Amygdala (tissue), 56 donors: ENCODE measurements at regions not wholly inside any gene's neighbourhood (a gene's known extent, or its start where the extent isn't known, plus 50 kb on each side); places are given as distances from the start of the nearest gene placed in this dataset.
"Not testable (repeated sequence)": the region's sequence is repeated elsewhere in the genome, so short reads cannot be mapped to it uniquely, and the experiment has no call there.

Source experiments
- DNase-seq, 56 donors: peaks; one replicate each; lab custom pipeline; 2025; lab: John Stamatoyannopoulos, UW

DNA sequence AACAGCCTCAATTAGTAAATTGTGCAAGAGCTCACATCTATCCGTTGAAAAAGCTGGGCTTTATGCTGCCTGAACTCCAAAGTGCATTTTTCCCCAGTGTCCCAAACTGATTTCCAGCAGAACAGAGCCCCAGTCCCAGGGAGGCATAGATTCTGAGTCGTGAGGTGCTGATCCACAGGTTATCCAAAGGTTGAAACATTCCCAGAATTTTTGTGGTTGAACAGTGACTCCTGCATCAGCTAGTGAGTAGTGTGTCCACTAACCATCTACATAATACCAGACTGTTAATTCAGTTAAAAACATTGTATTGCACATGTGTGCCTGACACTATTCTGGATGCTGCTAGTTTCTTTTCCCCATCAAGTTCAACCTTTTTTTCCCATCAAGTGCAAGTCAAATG lies 761.5 kb downstream of the GATA3 start:
- DNase-seq: no peak

DNA sequence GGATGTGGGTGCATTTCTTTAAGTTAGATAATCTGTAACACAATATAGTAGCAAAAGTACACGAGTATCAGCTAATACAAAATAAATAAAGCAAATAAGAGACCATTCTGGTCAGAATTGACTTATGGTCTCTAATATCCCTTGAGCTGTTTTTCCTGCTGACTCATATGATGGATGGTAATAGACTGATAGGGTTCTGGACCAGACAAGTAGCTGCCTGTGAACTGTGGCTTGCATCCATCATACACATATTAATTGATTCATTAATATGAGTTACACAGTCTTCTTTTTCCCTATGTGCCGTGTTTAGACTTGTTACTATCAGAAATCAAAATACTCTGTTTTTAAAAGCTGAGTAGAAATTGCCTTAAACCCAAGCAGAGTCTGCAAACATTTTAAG lies 762.8 kb downstream of the GATA3 start:
- DNase-seq: no peak

DNA sequence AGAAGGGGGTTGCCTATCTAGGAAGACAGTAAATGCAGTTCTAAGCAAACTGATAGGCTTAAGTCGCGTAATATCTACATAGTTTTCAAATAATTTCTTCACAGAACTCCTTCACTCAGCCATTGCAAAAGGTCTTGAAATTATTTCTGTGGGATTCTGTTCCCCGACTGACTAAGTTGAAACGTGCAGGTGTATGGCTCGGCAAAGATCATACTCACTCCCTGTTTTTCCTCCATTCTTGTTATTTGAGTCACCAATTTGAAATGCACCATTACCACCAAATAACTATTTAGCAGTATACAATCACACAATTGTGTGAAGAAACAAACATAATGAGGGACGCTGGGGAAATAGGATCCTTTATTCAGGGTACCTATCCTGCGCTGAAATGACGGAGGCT lies 771.1 kb downstream of the GATA3 start:
- DNase-seq: no peak

DNA sequence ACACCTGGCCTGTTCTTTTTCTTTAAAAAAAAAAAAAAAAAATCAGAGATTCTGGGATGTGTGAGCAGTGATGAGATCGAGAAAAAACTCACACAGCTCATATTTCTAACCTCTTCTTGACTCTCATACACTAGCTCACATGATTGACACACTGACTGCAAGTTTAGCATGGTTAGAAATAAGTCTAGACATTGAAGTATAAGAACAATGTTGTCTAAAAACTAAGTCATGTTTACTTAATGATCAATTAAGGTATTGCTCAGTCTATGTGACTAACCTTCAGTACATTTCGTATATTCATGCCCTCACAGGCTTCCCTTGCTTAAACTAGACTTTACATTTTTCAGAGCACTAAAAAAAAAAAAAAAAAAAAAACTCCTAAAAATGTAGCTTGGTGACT lies 775.1 kb downstream of the GATA3 start:
- no peak for DNase-seq

DNA sequence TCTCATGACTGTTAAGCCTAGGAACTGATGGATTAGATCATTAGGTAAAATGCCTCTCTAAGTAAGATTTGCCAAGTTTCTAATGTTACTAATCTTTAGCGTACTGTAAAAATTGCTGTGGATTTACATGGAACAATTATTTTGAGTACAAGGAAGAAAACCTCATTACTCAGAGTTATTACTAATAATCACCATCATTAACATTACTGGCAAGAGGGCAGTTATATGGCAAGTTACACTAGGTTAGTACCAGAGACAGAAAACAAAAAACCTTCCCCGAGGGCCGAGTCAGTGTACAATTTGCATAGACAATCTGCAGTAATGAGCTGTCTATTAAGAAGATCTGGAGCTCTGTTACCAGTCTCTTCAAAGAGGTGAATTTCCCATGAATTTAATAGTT lies 775.6 kb downstream of the GATA3 start:
- DNase-seq: no peak

DNA sequence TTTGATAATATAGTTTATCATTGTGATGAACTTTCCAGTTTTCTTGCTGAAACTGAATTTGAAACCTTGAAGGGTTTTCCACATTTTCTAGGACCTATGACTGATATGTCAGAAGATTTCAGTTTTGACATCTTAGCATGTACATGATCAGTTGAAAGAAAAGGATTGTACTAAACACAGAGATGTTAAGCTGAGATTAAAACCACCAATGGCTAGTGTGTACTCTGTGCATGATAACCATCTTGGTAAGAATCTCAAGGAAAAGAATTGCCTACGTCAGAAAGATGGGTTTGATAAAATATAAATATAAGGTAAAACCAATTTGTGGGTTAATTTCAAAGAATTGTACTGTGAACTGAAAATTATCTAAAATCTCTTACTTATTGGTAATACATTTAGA lies 776.4 kb downstream of the GATA3 start:
- DNase-seq: no peak

DNA sequence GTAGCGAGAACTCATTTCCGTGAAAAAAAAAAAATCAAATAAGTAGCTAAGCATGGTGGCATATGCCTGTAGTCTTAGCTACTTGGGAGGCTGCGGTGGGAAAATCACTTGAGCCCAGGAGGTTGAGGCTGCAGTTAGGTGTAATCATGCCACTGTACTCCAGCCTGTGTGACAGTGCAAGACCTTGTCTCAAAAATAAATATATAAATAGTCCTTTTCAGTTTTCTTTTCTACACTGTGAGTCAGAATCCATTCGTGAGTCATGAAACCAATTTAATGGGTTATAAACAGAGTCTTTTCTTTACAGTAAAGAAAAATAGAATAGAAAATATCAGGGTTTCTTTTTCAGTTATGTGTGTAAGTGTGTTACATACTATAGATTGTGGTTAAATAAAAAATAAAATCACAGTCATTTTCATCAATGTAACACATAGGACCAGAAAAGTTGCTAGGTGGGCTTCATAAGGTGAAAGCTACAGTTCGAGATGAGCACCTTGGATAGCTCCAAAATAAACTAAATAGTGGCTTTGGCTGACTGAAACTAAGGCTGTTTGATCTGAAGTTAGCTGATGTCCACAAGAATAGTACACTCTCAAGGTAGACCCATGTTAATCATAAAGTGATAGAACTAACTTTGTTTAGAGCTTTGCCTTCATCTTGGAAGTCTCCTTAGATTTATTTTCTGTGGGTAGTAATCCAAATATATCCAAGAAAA lies 781.1 kb downstream of the GATA3 start:
- no peak for DNase-seq

DNA sequence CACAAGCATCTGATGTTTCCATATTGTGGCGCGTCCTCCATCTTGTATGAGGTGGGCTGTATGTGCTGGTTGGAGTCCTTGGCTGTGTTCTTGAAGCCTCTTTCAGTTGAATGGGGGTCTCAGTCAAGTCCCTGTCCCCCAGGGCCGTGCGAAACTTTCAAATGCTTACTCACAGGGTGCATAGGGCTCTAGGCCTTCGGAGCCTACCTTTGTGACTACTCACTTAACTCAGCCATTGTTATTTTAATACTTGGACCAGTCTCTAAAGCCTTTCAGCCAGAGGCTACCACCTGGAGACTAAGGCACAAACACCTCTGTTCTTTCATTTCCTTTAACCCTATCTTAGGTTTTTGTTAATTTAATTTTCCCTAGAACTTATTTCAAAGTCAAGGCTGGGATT lies 785.9 kb downstream of the GATA3 start:
- DNase-seq: no peak

DNA sequence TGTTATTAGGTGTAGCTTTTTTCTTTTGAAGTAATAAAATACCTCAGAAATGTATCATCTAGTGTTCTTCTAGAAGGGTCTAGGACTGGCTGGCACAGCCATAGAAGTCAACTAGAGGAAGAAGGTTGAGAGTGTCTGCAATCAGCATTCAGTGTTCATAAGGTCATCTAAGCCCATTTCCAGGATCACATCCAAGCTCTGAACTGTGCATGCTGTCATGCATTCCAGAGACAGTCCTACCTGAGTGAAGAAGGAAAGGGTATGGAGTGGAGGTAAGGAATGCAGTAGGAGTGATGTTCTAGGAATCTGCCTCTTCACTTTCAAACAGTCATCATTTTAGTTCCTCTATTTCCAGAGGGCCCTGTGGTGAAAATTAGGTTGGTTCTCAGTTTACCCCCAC lies 789.7 kb downstream of the GATA3 start:
- DNase-seq: no peak

DNA sequence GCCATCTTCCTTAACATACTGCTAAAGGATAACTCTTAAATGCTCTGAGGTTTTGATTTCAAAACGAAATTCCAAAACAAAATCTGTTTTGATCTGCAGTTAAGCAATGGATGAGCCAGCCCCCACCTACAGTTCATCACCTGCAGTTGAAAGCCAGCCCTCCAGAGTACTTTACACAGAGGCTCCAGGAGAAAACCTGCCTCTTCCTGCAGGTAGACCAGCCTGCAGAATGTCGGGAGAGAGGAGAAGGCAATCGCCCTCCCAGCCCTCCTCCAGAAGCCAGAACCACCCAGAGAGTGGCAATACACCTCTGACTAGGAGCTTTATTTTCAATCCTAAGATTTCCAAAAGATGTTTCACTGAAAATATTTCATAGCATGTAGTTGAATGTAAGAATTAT lies 798.1 kb downstream of the GATA3 start:
- no peak for DNase-seq

DNA sequence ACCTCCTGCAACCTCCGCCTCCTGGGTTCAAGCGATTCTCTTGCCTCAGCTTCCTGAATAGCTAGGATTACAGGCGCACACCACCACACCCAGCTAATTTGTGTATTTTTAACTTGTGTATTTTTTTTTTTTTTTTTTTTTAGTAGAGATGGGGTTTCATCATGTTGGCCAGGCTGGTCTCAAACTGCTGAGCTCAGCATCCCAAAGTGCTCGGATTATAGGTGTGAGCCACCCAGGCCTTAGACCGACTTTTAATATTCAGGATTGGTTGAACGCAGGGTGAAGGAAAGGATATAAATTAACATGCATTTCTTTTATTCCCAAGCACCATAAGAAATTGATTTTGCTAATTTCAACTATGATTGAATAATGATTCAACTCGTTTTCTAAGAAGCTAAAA lies 798.6 kb downstream of the GATA3 start:
- DNase-seq: no peak

DNA sequence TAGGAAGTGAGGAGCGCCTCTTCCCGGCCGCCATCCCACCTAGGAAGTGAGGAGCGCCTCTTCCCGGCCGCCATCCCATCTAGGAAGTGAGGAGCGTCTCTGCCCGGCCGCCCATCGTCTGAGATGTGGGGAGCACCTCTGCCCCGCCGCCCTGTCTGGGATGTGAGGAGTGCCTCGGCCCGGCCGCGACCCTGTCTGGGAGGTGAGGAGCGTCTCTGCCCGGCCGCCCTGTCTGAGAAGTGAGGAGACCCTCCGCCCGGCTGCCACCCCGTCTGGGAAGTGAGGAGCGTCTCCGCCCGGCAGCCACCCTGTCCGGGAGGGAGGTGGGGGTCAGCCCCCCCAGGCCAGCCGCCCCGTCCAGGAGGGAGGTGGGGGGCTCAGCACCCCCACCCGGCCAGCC lies 814.4 kb downstream of the GATA3 start:
- DNase-seq: not testable (repeated sequence)

DNA sequence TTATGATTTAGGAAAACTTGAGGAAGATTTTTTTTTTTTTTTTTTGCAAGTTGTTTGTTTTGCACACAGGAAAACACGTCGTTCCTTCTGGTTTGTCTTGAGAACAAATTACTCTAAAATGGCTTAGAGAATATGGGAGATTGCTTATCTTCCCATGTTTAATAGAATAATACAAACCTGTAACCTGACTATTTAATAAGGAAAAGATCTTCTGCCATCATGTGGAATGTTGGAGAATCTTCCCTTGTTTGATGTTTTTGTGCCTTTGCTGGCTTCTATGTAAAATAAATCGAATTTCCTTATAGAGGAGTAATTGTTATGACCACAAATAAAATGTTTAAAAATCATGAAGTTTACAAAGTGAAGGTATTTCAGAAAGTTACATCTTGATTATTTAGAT lies 818.8 kb downstream of the GATA3 start:
- DNase-seq: no peak

DNA sequence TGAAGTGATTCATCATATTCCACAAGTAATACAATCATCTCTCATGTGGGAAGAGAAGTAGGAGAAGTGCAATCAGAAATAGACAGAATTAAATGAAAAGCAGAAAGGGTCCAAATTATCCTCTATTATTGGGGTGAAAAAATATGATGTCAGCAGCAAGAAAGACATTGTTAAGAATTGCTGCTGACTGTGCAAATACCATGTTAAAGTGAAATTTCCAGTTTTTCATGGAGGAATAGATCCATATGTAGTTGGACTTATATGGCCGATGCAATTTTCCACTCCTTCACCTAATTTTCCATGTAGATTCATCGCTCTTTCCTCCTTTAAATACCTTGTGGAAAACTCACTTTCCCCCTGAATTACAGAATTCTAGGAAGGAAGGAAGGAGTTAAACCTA lies 819.8 kb downstream of the GATA3 start:
- DNase-seq: no peak

DNA sequence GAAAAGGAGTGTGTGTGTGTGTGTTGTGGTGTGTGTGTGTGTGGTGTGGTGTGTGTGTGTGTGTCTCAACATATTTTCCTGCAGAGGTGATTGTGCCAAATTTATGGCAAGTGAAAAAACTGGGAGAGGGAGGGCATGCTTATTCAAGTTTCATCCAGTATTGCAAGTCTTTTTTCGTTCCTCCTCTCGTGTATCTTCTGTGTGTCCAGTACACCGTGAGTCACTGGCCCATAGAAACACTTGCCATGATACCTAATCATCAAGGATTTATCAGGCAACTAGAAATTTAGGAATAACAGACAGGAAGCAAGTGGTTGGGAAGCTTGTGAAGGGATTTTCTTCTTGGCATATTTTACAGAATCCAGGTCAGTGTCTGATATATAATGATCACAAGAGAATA lies 820.5 kb downstream of the GATA3 start:
- no peak for DNase-seq

DNA sequence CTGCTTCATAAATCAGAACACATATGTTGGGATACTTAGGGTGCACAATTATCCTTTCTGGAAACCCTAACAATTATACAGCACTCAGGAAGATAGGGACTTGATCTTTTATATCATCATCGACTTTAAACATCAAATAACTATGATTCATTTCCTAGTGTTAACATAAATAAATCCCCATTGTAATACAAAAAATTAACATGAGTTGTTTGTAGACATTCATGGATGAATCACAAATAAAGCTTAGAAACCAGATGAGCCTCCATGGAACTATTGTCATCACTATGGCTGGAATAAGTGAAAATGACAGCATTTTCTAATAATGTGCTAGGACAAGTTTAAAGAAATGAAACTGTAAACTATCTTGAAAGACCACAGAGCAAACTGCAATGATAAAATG lies 821.7 kb downstream of the GATA3 start:
- no peak for DNase-seq

DNA sequence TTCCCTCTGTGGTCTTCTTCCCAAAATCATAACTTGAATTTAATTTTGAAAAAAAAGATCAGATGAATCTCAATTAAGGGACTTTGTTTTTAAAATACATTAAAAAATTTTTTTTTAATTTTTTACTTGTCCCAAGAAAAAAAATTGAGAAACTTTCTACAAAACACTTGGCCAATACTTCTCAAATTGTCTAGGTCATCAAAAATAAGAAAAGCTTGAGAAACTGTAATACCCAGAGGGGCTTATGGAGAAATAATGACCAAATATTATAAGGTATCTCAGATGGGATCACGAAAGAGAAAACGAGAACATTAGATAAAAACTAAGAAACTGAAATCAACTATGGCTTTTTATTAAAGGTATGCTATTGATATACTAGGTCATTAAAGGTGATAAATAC lies 835.0 kb downstream of the GATA3 start:
- DNase-seq: no peak

DNA sequence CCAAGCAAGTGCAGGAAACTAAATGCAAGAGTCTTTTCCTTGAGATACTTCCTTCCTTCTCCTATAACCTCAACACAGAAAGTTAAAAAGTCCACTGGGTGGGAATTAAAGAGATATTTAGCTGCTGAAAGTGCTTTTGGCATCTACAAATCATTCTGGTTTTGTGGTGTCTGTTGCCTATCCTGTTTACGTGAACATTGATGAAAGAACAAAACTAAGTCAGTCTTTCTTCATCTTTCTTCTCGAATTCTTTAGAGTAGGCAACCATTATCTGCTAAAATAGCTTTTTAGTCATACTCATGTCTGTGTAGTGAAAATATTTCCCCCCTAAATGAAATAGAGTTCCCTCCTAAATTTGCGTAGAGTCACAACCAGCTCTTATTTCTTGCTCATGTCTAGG lies 838.6 kb downstream of the GATA3 start:
- no peak for DNase-seq

DNA sequence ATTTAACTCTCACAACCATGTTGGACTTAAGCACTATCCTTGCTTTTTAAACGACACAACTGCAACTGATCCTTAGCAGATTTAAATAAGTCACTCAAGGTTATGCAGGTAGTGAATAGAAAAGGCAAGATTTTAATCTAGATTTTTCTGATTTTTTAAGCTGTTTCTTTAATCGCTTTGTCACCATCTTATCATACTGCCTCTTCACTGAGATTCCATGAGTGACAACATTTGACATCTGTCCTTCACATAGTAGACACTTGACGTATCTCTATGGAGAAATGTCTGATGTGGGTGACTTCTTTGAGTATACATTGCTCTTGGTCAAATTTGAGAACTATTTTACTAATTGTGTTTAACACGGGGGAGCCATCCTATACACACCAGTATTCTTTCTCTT lies 839.7 kb downstream of the GATA3 start:
- DNase-seq: no peak

DNA sequence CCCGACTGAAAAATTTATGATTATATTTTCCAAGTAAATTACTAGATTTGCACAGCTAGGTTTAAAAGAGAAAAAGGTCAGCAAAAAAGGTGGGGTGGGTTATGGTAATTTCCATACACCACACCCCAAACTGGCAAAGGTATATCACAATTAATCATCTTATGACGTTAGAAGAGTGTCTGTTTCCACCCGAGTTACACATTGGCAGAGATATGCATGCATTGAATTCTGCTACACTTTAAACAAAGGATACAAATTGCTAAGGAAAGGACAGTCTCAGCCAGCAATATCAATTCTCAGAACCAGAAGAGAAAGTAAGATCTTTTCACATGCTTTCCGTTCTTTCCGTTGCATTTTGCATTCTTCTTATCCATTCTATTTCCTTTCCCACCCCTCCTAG lies 843.3 kb downstream of the GATA3 start:
- no peak for DNase-seq

DNA sequence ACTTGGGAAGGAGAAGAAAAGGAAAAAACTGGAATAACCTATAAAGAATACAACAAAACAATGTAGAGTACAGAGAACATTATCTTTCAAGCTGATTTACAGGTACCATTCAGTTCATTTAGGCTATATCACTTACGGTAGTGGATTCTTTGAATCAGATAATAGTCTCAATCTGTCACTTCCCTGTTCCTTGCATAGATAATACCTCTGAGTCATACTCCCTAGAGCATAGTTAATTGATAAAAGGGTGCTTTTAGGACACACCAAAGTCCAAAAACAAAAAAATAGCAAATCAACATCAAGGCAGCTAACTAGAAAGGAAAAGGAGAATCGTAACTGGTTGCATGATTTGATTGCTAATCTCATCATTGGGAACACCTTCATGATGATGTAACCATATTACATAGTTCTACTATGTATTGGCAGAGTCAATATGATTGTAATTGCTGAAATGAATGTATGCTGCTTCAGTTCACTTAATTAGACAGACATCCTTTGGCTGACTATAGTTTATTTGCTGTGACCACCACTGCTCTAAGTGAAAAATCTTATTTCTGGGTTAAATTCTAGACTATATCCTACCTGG lies 844.4 kb downstream of the GATA3 start:
- no peak for DNase-seq

DNA sequence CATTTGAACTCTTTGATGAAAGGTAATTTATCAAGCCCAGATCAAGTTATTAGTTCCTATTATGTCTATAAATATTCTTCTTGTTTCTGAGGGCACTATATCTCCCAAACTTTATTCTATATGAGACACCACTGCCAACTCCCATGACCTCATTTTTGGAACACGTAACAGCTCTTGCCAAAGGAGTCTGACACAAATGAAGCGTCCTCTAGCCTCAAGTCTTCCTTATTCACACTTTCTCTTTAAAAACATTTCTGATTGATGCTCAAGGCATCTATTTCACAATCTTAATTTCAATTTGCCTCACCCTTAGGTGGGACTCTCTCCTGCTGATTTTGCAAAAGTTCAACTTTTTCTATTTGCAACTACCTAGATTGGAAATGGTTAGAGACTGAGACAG lies 848.4 kb downstream of the GATA3 start:
- no peak for DNase-seq

DNA sequence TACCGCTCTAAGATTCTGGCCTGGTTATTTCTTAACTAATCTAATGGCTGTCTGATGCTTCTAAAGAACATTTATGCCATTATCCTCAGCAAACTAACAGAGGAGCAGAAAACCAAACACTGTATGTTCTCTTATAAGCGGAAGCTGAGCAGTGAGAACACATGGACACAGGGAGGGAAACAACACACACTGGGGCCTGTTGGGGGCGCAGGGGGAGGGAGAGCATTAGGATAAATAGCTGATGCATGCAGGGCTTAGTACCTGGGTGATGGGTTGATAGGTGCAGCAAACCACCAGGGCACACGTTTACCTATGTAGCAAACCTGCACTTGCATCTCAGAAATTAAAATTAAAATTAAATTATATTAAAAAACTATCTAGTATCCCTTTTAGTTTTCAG lies 853.5 kb downstream of the GATA3 start:
- DNase-seq: no peak
